ENCODE measurements at regions not wholly inside any gene's neighbourhood (a gene's known extent, or its start where the extent isn't known, plus 50 kb on each side); places are given as distances from the start of the nearest gene placed in this dataset.

GRCh38 chr6:4582506-4583417, 193.4 kb upstream of the CDYL start:
- DNase-seq = no peak

GRCh38 chr6:4581468-4582385, 194.5 kb upstream of the CDYL start:
- DNase-seq = no peak

- no peak for DNase-seq
Observed at GRCh38 chr6:4580361-4580760, 195.8 kb upstream of the CDYL start.

DNA sequence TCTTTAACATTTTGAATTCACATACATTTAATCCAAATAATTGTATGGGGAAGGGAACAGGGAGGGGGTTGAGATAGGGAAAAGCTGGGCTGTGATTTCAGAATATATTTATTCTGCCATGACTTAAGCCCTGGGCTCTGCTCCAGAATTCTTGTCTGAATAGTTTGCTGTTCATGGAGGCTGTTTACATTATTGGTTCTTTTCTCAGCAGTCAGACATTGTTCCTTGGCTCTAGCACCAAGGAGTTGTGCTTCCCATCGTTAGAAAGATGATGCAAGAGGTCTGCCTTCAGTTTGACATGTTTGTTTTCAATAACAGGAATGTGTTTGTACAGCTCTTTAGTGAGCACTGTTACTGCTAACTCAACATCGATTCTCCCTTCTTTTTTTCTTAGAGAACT, 198.8 kb upstream of the CDYL start:
- no peak for DNase-seq

GRCh38 chr6:4575714-4576113, 200.5 kb upstream of the CDYL start:
- DNase-seq = no peak

- DNase-seq = no peak
Observed at GRCh38 chr6:4574007-4574406, 202.2 kb upstream of the CDYL start.

DNA sequence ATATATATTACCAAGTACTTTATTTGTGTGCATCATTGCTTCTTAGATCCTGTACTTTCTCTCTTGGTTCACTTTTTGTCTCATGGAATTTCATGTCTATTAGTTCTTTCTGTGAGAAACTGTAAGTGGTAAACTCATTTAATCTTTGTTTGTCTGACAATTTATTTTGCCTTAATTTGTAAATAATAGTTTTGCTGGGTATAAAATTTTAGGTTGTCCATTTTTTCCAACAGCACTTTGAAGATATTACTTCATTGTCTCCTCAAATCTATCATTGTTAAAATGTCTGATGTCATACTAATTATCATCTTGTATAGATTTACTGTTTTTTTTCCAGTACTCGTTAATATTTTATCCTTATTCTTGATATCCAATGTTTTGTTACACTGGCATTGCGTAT, 205.2 kb upstream of the CDYL start:
- DNase-seq = no peak

GRCh38 chr6:4568138-4568537, 208.1 kb upstream of the CDYL start:
- DNase-seq = no peak

GRCh38 chr6:4567141-4567540, 209.1 kb upstream of the CDYL start:
- no peak for DNase-seq

- no peak for DNase-seq
Observed at GRCh38 chr6:4565301-4566250, 210.6 kb upstream of the CDYL start.

DNA sequence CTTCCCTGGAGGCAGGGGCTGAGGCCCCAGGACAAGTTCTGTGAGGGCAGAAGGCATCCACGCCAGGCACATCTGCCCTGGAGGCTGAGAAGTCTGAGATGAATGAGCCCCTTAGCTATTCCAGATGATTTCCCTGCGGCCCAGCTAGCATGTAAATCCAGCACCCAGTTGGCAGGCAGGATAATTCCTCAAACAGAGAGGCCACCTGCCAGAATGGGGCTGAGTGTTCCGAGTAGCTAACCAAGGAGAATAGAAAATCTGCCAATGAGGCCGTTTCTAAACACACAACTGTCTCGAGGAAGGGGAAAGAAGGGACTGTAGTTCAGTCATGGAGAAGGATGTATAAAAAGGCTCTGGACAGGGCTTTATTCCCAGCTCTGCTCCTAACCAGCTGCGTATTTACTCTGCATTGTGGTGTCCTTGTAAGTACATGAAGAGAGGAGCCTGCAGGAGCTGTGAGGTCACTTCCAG, 211.4 kb upstream of the CDYL start:
- no peak for DNase-seq

DNA sequence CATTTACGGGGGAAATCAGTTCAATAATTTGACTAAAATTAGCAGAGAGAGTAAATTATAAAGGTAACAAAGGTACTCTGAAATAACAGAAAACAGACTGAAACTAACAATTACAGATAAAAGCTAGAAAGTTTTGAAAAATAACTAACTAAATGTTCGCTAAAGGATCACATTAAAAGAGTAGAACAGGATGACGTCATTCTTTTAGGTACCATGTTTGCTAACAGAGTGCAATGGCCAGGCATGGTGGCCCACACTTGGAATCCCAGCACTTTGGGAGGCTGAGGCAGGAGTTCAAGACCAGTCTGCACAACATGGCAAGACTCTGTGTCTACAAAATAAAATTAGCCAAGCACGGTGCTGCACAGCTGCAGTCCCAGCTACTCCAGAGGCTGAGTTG, 212.3 kb upstream of the CDYL start:
- no peak for DNase-seq

DNA sequence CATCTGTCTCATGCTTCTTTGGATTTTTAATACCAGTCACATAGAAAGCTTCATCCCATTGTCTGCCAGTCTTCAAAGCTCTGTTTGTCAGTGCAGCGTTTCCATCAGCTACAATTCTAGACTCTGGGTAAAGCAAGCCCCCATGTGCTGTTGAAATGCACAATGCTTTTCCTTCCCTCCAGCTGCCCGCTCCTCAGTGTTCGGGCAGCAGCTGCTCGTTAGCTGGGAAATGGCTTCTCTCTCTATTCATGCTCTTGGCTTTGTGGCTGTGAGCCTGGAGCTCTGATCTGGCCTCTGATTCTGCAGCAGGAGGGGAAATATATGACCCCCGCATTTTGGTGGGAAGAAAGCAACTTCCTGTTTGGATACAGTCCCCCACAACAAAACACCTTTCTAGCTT, 213.0 kb upstream of the CDYL start:
- no peak for DNase-seq

- no peak for DNase-seq
Observed at GRCh38 chr6:4561773-4562400, 214.3 kb upstream of the CDYL start.

- DNase-seq = no peak
Observed at GRCh38 chr6:4561078-4561435, 215.1 kb upstream of the CDYL start.

DNA sequence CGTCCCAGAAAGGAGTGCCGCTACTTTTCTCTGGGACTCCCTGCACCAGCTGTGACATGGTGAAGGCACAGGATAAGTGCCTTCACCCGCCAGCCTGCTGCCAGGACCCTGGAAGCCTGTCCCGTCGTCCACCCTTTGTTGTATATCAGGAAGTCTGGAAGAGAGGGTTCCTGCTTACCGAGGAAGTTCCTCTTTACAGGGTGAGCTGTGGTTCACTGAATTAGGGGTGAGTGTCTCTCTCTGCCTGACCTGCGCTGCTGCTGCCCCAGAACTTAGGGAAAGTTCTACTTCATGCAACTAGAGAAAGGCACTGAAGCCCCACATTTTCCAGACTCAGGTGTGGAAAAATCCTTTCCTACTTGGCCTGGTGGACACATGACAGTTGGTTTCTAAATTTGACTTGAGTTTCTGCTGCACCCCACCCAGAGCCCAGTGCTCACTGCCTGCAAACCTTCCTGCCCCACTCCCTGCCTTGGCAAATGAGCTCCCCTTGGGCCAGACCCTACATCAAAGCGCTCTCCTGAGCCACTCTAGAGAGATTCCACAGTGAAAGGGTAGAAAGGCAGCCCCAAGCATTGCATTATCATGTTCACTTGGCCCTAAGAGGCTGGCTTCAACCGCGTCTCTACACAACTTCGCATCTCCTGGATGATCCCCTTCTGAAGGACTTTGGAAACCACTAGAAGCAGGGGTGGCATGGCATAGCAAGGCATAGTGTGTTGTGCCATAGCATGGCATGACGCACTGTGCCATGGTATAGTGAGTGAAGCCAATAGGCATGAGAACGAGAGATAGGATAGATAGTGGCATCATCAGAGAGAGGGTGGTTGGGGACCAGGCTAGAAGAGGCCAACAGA, 215.8 kb upstream of the CDYL start:
- DNase-seq = no peak

- DNase-seq = no peak
Observed at GRCh38 chr6:4559281-4559875, 216.8 kb upstream of the CDYL start.

- no peak for DNase-seq
Observed at GRCh38 chr6:4554645-4555044, 221.6 kb upstream of the CDYL start.

DNA sequence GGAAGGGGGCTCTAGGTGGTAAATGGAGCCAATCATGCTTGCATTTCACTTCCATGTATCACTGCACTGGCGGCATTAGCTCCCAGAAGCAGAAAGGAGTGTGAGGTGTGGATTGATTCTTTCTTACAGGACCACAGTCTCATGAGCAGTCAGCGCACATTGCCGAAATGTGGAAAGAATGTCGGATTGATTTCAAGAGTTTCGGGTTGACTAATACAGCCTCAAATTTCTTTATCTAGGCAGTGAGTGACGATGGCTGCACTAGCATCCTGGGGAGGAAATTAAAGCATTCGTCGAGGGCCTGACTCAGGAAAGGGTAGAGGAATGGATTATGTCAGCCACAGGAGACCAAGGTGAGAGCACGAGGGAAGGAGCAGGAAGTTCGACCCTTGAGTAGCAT, 222.8 kb upstream of the CDYL start:
- DNase-seq = no peak

DNA sequence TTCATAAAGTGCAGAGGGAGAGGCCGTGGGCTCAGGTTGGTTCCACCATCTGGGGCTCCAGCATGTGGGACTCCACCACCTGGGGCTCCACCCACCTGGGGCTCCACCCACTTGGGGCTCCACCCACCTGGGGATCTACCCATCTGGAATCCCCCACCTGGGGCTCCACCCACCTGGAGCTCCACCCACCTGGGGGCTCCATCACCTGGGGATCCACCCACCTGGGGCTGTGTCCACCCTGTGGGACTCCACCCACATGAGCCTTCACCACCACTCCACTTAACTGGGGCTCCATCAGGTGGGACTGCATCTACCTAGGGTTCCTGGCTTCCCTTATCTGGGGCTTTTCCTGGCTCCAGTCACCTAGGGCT, 226.0 kb upstream of the CDYL start:
- no peak for DNase-seq
